HCT116 (cell line): ENCODE measurements at regions not wholly inside any gene's neighbourhood (a gene's known extent, or its start where the extent isn't known, plus 50 kb on each side); places are given as distances from the start of the nearest gene placed in this dataset.
"Not testable (repeated sequence)": the region's sequence is repeated elsewhere in the genome, so short reads cannot be mapped to it uniquely, and the experiment has no call there.

ENCODE experiments used
- CTCF ChIP-seq, 3 experiments: fragments of 200-600 bp in 1 of 3; sonication (generic) in 1 of 3; IDR thresholded peaks in 2 of 3; conservative IDR thresholded peaks in 1 of 3; 2 replicates each; pipeline ENCODE4 v1.5.1; 2012 to 2017; ENCODE audit warnings: low read depth in 2 of 3, low read length in 2 of 3, antibody characterized with exemption in 1 of 3, borderline replicate concordance in 1 of 3, control low read depth in 1 of 3, mild to moderate bottlenecking in 1 of 3, mixed read lengths in 1 of 3, mixed run types in 1 of 3, moderate library complexity in 1 of 3; ENCODE audit not compliant: insufficient read depth in 1 of 3
- POLR2AphosphoS5 ChIP-seq: IDR thresholded peaks from 2 replicates; pipeline ENCODE4 v1.6.1; 2011; ENCODE audit warnings: mild to moderate bottlenecking, low read depth, low read length, moderate library complexity

GRCh38 chr9:41033877-41034276 lies 94.6 kb downstream of the FOXD4L6 start:
- not testable (repeated sequence) for TF ChIP-seq POLR2AphosphoS5; CTCF (IDR thresholded peaks at IDR 0.05 in 2 of 3, conservative IDR thresholded peaks at IDR 0.05 in 1 of 3; ENCODE audit: borderline replicate concordance in 1 of 3, insufficient read depth in 1 of 3, low read depth in 2 of 3, low read length in 2 of 3)
